Breast epithelium (tissue), 3 donors: ENCODE measurements at regions not wholly inside any gene's neighbourhood (a gene's known extent, or its start where the extent isn't known, plus 50 kb on each side); places are given as distances from the start of the nearest gene placed in this dataset.

ENCODE experiments used
- POLR2A ChIP-seq: fragments of 450-650 bp; IDR thresholded peaks from one replicate; pipeline ENCODE4 v1.6.1; 2016; ENCODE audit warnings: antibody characterized with exemption, mild to moderate bottlenecking, moderate library complexity
- POLR2AphosphoS5 ChIP-seq, 3 donors: sonication (generic); formaldehyde crosslinking; IDR thresholded peaks; one replicate each; pipeline ENCODE4 v1.6.1; 2017; ENCODE audit warnings: antibody characterized with exemption in 3 of 3

DNA sequence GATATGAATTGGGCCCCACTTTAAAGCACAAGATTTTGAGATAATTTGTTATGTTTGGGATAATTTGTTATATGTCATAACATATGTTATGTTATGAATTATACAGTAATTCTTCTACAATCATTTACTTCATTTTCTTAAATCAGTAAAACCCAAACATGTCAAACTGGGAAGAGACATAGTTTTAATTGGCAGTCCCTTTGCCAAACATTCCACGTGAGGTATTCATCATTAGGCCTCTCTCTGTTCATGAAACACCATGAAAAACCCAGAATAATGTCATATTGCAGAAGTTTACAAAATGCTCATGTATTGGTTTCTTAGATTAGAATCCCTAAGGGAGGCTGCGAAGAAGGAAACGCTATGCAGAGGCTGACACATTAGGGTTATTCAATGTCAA, 89.4 kb upstream of the PDE10A start:
- TF ChIP-seq POLR2A (no peak), POLR2AphosphoS5 (IDR thresholded peaks at IDR 0.05) (no peak)
